ENCODE measurements at regions not wholly inside any gene's neighbourhood (a gene's known extent, or its start where the extent isn't known, plus 50 kb on each side); places are given as distances from the start of the nearest gene placed in this dataset.
"Not testable (repeated sequence)": the region's sequence is repeated elsewhere in the genome, so short reads cannot be mapped to it uniquely, and the experiment has no call there.

DNA sequence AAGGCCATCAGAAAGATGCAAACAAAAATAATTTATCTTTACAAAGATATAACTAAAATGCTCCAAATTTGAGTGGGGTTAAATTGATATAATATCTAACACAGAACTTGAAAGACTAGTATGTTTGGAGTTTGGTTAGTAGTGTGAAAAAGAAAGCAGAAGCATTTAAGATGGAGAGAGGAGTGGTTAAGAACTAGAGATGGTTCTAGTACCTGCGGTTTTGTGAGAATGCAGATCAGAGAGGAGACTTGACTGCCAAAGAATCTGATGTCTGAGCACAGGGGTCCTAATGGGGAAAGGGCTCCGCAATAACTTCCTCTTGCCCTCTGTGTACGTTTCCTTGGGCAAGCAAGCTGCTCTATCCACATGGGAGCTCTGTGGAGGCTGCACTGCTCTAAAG, 506.8 kb upstream of the COBL start:
- H3K27me3 ChIP-seq (ENCODE audit: control insufficient read depth, insufficient read depth, low read length, poor library complexity, severe bottlenecking): no peaks in the 10 kb centered on the region
- H3K4me3 Mint-ChIP-seq: no peak overlapping the region
- H3K36me3 ChIP-seq (ENCODE audit: control insufficient read depth, insufficient read depth, low read length): no peaks in the 10 kb centered on the region
- H3K36me3 Mint-ChIP-seq (ENCODE audit: low read depth): no peaks in the 10 kb centered on the region
- no peaks in the 10 kb centered on the region for H3K27me3 Mint-ChIP-seq (ENCODE audit: insufficient read depth)
- H3K4me1 ChIP-seq (ENCODE audit: control insufficient read depth, insufficient read depth, low read length): no peaks in the 10 kb centered on the region
- no peak overlapping the region for H3K27ac ChIP-seq (ENCODE audit: low read depth, low read length)
- no peak for DNase-seq
- no peaks in the 10 kb centered on the region for H3K9me3 ChIP-seq (ENCODE audit: control insufficient read depth, low read length)
- no peak overlapping the region for H3K9ac ChIP-seq (ENCODE audit: extremely low read depth, low read length, poor library complexity, severe bottlenecking)
- TF ChIP-seq, protein P1, sequence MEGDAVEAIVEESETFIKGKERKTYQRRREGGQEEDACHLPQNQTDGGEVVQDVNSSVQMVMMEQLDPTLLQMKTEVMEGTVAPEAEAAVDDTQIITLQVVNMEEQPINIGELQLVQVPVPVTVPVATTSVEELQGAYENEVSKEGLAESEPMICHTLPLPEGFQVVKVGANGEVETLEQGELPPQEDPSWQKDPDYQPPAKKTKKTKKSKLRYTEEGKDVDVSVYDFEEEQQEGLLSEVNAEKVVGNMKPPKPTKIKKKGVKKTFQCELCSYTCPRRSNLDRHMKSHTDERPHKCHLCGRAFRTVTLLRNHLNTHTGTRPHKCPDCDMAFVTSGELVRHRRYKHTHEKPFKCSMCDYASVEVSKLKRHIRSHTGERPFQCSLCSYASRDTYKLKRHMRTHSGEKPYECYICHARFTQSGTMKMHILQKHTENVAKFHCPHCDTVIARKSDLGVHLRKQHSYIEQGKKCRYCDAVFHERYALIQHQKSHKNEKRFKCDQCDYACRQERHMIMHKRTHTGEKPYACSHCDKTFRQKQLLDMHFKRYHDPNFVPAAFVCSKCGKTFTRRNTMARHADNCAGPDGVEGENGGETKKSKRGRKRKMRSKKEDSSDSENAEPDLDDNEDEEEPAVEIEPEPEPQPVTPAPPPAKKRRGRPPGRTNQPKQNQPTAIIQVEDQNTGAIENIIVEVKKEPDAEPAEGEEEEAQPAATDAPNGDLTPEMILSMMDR (conservative IDR thresholded peaks at IDR 0.05): no peak
- no peak overlapping the region for H3K4me3 ChIP-seq (ENCODE audit: low read length)
- H3K4me1 Mint-ChIP-seq: no peaks in the 10 kb centered on the region
- 82 to 89% methylated on average over 3 of the region's 3 CpGs for WGBS, 2 experiments (ENCODE audit: insufficient coverage in 1 of 2, insufficient read length in 1 of 2)
- no peak overlapping the region for H3K27ac Mint-ChIP-seq
- no peaks in the 10 kb centered on the region for H3K9me3 Mint-ChIP-seq

DNA sequence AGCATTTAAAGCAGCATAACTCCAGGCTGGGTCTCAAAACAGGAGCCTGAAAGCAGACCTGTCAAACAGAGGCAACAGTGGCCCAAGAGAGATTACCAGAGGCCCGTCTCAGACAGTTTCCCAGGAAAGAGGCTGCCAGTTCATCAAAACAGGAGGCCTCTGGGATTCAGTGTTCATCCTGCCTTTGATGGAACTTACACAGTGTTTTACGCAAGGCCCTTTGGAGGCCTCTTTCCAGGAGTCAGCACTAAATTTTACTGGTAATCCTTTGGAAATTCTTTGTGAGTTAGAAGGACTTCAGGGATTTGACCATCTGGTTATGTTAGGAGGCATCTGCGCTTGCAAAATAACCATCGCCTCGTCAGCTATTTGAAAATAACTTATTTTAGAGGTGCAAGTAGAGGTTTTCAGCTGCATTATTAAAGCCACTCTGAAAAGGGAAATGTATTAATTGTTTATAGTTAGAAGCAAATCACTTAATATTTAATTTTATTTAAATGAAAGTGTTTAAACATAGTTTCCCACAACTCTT, 501.2 kb upstream of the COBL start:
- Histone ChIP-seq H3K27me3 (ENCODE audit: control insufficient read depth, insufficient read depth, low read length, poor library complexity, severe bottlenecking) (no peaks in the 10 kb centered on the region), H3K4me1 (ENCODE audit: control insufficient read depth, insufficient read depth, low read length) (no peaks in the 10 kb centered on the region), H3K4me3 (ENCODE audit: low read length) (no peak overlapping the region), H3K27ac (ENCODE audit: low read depth, low read length) (no peak overlapping the region), H3K9me3 (ENCODE audit: control insufficient read depth, low read length) (no peaks in the 10 kb centered on the region), H3K36me3 (ENCODE audit: control insufficient read depth, insufficient read depth, low read length) (no peaks in the 10 kb centered on the region), H3K9ac (ENCODE audit: extremely low read depth, low read length, poor library complexity, severe bottlenecking) (no peak overlapping the region)
- Mint-ChIP-seq H3K9me3 (no peaks in the 10 kb centered on the region), H3K27ac (no peak overlapping the region), H3K36me3 (ENCODE audit: low read depth) (no peaks in the 10 kb centered on the region), H3K4me1 (no peaks in the 10 kb centered on the region), H3K27me3 (ENCODE audit: insufficient read depth) (no peaks in the 10 kb centered on the region), H3K4me3 (no peak overlapping the region)
- TF ChIP-seq, protein P1 (conservative IDR thresholded peaks at IDR 0.05): no peak
- WGBS, 2 experiments (ENCODE audit: insufficient coverage in 1 of 2, insufficient read length in 1 of 2): 88 to 95% methylated on average over 2 to 5 of the region's 5 CpGs
- no peak for DNase-seq

DNA sequence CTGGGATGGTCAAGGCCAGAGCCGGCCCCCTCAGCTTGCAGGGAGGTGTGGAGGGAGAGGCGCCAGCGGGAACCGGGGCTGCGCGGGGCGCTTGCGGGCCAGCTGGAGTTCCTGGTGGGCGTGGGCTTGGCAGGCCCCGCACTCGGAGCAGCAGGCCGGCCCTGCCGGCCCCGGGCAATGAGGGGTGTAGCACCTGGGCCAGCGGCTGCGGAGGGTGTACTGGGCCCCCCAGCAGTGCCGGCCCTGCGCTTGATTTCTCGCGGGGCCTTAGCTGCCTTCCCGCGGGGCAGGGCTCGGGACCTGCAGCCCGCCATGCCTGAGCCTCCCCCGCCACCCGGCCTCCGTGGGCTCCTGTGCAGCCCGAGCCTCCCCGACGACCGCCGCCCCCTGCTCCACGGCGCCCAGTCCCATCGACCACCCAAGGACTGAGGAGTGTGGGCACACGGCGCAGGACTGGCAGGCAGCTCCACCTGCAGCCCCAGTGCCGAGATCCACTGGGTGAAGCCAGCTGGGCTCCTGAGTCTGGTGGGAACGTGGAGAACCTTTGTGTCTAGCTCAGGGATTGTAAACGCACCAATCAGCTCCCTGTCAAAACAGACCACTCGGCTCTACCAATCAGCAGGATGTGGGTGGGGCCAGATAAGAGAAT, 489.3 kb upstream of the COBL start:
- H3K9me3 ChIP-seq (ENCODE audit: control insufficient read depth, low read length); DNase-seq; H3K4me3 Mint-ChIP-seq; H3K4me1 Mint-ChIP-seq; H3K27me3 ChIP-seq (ENCODE audit: control insufficient read depth, insufficient read depth, low read length, poor library complexity, severe bottlenecking); H3K4me1 ChIP-seq (ENCODE audit: control insufficient read depth, insufficient read depth, low read length); H3K27ac Mint-ChIP-seq; H3K36me3 Mint-ChIP-seq (ENCODE audit: low read depth); H3K9ac ChIP-seq (ENCODE audit: extremely low read depth, low read length, poor library complexity, severe bottlenecking); H3K4me3 ChIP-seq (ENCODE audit: low read length); H3K27me3 Mint-ChIP-seq (ENCODE audit: insufficient read depth); H3K36me3 ChIP-seq (ENCODE audit: control insufficient read depth, insufficient read depth, low read length); H3K27ac ChIP-seq (ENCODE audit: low read depth, low read length): not testable (repeated sequence)
- 93 to 96% methylated on average over 13 to 41 of the region's 41 CpGs for WGBS, 2 experiments (ENCODE audit: insufficient coverage in 1 of 2, insufficient read length in 1 of 2)
- H3K9me3 Mint-ChIP-seq: peaks cover 11% of the 10 kb centered on the region

DNA sequence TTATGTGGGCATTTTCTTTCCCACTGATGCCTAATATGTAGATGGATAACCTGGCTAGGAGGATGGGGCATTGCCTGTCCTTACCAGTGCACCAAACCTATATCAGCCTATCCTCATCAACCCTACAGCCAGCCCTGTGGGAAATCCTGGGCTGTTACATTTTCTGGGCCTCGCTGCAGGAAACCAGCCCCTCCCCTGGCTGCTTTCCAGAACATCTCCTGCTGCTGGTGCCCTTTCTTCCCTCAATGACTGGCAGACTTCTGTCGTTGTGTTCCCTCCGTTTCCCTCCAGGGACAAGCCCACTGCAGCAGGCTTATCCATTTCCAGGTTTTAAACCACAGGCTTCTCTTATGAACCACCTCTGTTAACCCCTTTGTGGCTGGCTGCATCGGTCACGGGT, 486.1 kb upstream of the COBL start:
- H3K4me1 Mint-ChIP-seq: no peaks in the 10 kb centered on the region
- H3K27ac ChIP-seq (ENCODE audit: low read depth, low read length): no peak overlapping the region
- H3K9me3 ChIP-seq (ENCODE audit: control insufficient read depth, low read length): no peaks in the 10 kb centered on the region
- no peaks in the 10 kb centered on the region for H3K36me3 Mint-ChIP-seq (ENCODE audit: low read depth)
- 62 to 72% methylated on average over 4 to 5 of the region's 5 CpGs for WGBS, 2 experiments (ENCODE audit: insufficient coverage in 1 of 2, insufficient read length in 1 of 2)
- no peaks in the 10 kb centered on the region for H3K36me3 ChIP-seq (ENCODE audit: control insufficient read depth, insufficient read depth, low read length)
- H3K27me3 ChIP-seq (ENCODE audit: control insufficient read depth, insufficient read depth, low read length, poor library complexity, severe bottlenecking): no peaks in the 10 kb centered on the region
- H3K4me3 Mint-ChIP-seq: no peak overlapping the region
- no peak overlapping the region for H3K27ac Mint-ChIP-seq
- H3K9ac ChIP-seq (ENCODE audit: extremely low read depth, low read length, poor library complexity, severe bottlenecking): no peak overlapping the region
- TF ChIP-seq, protein P1 (conservative IDR thresholded peaks at IDR 0.05): no peak
- peaks cover 9% of the 10 kb centered on the region for H3K9me3 Mint-ChIP-seq
- no peaks in the 10 kb centered on the region for H3K4me1 ChIP-seq (ENCODE audit: control insufficient read depth, insufficient read depth, low read length)
- no peaks in the 10 kb centered on the region for H3K27me3 Mint-ChIP-seq (ENCODE audit: insufficient read depth)
- H3K4me3 ChIP-seq (ENCODE audit: low read length): no peak overlapping the region
- peak; percentile 60 for DNase-seq
